Head of caudate nucleus (tissue), 42 donors: ENCODE measurements at regions not wholly inside any gene's neighbourhood (a gene's known extent, or its start where the extent isn't known, plus 50 kb on each side); places are given as distances from the start of the nearest gene placed in this dataset.
"Not testable (repeated sequence)": the region's sequence is repeated elsewhere in the genome, so short reads cannot be mapped to it uniquely, and the experiment has no call there.

Experiments
- DNase-seq, 42 donors: peaks; one replicate each; pipeline versions ENCODE4 v3.0.0 to v3.0.0-alpha.2; 2020 to 2021; ENCODE audit warnings: mixed read lengths in 7 of 42
- intact Hi-C: fragments of 100-400 bp; cut with DNase I; formaldehyde crosslinking; loops from one replicate; pipeline ENCODE4 v1.15.0; 2022

DNA sequence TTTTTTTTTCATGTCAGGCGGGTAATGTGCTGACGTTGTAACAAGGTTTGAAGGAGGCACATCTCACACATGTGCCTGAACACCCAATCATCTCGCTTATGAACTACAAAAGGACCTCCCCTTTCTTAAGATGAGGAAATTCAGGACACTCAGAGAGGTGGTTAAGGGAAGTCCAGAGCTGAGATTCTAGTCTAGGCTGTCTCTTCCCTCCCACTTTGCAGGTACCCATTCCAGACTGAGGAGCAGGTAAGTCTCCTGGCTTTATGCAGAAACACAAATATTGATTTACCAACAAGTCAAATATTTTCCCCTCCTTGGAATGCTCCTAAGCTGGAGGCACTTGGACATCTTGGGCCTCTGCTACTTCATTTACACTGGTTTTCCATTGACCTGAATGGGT, 122.9 kb upstream of the CADM1 start:
- no peak for DNase-seq
- intact Hi-C loops, result no loop called here

DNA sequence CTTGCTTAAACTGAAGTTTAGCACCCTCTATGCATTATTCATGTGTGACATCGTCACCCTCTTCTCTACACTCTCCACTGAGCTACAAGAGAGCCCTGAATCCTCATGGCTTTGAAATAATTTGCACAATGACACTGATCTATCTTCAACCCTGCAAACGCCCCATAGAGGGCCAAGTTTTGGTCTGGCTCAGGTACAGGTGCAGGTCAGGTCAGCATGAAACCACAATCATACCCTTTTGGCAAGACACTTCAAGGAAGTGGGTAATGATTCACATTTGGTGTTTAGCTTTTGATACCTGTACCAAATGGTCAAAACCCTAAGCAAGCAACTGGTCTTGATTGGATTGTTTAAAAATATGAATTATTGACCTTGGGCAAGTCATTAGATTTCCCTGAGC, 122.2 kb upstream of the CADM1 start:
- DNase-seq, result no peak

DNA sequence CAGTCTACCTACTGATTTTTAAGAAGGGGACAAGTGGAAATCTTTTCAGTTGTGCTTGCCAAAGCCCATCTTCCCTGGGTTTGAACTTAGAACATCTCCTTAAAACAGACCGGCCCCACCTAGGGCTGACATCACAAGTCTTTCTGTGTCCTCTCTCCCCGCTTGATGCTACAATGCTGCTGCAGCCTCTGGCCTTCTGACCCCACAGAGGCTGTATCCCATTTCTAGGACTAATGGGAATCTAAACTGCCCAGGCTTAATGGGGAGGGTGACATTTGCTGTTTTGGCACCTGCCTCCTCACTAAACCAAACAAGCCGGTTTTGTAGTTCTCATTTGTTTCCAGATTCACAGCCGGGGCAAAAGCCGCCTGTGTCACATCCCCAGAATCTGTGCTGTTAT, 121.3 kb upstream of the CADM1 start:
- intact Hi-C loops, result no loop called here
- DNase-seq, result no peak

More for the DNA sequence above, 122.2 kb upstream of the CADM1 start:
- intact Hi-C loops, result no loop called here

DNA sequence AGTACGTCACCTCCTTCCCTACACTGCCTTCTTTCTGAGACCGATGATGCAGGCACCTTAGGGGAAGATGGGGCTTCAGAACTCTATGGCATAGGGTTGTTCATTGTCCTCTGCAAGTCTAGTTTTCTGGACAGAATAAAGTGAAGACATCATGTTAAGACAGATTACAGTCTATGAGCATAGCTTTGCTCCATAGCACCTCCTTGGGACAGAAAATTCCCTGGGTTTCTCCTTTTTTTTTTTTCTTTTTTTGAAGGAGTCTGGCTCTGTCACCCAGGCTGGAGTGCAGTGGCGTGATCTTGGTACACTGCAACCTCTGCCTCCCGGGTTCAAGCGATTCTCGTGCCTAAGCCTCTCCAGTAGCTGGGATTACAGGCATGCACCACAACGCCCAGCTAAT, 119.8 kb upstream of the CADM1 start:
- intact Hi-C loops, result no loop called here
- no peak for DNase-seq

DNA sequence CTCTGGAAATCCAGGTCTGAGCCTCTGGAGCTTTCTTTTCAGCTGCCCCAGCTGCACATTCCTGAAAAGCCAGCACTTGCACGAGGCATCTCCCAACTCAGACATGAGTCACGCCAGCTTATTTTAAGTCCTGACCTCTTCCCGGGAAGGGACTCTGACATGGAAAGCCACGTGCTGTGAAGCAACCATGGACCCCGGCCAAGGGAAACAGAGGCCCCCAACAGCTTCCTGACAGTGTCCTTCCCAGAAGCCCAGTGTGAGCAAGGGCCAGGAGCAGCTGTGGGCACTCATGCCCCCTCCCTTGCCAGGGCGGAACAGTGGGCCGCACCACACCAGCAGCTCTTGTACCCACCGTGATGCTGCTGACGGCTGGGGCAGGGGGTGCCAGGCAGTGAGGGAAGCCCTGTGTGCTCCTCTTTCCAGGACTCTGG, 118.8 kb upstream of the CADM1 start:
- intact Hi-C loops, result no loop called here

DNA sequence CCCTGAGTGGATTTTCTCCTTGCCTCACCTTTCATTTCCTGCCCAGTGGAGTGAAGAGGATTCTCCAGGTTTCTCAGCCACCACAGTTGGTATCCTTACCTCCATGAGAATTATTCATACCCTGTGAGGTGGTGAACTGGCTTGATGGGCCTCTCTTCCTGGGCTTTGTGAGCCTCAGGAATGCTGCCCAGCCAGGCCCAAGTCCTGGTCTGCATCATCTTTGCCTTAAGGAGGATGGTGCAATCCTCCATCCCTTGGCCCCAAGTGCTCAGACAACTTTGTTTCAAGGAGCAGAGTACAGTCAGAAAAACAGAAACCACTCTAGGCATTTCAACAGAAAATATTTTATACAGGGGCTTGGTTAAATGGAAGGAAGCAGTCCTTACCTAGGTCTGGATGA, 114.2 kb upstream of the CADM1 start:
- DNase-seq, result no peak
- intact Hi-C loops, result no loop called here

More for the DNA sequence above, 118.8 kb upstream of the CADM1 start:
- peak in 6 of 42 donors; percentile 8 to 57 (median 18) for DNase-seq

DNA sequence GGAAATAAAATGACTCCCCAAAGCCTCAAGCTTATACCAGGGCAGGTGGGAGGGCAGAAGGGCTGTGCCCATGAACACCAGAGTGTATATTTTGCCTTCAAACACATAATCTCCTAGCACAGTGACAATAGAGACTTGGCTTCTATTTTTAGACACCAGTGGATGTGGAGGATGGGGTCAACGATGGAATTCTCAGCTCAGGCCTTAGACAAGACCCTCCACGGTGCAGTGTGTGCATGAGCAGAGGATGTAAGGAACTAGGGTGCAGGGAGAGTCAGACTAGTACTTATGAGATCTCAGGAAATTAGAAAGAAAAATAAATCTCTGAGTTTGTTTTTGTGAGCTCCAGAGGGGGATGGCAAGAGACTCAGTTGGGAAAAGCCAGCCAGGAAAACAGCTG, 113.6 kb upstream of the CADM1 start:
- DNase-seq, result no peak
- intact Hi-C loops, result no loop called here

DNA sequence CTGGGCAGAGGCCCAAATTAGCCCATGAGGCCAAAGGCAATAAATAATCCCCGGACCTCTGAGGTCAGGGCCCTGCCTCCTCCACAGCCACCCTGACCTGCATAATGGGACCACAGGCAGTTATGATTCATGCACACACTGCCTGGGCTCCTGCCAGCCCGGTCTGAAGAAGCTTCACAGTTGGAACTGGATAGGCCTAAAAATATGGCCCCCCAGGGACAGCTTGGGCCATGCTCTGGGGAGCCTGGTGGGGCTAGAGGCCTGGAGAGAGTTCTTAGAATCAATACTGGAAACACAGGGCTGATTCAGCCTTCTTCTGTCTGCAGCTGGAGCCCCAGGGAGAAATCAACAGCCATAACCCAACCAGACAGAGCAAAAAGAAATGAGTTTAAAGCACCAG, 112.8 kb upstream of the CADM1 start:
- intact Hi-C loops, result no loop called here
- no peak for DNase-seq

DNA sequence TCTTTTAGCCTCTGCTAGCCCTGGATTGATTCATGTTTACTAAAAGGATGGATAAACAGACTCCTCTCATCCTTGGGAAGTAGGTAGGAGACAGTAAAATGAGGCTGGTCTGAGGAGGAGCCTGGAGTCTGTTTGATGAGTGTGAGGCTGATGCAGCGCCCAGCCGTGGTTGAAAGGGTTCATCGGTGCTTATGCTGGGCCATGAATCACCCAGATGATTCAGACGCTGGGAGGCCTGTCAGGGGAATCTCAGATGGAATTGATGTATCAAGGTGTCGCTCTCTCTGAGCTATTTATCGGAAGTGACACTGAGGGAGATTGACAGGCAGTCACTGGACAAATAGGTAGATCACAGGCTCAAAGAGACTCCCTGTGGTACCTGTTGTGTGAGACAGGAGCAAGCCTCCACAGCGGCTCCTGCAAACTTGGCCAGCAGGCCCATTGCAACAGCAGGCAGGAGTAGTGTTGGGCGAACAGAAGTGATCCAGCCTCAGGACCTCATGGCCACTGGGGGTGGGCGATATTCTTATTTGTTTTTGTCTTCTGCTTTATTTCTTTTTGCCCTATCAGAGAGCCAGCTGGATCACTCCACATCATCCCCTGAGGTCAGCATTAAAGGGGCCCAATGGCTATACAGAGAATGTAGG, 109.9 kb upstream of the CADM1 start:
- intact Hi-C loops, result no loop called here
- no peak for DNase-seq

DNA sequence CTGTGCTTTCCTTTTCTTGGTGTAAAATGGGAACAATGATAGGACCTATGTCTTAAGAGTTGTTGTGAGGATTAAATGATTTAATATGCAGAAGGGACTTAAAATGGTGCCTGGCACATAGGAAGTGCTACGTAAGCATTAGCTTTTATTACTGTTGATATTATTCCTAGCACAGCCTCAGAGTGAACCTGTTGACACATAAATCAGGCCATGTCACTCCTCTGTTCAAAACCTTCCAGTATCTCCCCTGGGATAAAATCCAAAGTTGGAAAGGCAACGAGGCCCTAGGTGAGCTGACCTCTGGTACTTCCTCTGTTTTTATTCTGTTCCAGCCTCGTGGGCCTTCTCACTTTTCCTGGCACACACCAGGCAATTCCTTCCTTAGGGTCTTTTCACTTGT, 108.8 kb upstream of the CADM1 start:
- intact Hi-C loops, result no loop called here
- no peak for DNase-seq

DNA sequence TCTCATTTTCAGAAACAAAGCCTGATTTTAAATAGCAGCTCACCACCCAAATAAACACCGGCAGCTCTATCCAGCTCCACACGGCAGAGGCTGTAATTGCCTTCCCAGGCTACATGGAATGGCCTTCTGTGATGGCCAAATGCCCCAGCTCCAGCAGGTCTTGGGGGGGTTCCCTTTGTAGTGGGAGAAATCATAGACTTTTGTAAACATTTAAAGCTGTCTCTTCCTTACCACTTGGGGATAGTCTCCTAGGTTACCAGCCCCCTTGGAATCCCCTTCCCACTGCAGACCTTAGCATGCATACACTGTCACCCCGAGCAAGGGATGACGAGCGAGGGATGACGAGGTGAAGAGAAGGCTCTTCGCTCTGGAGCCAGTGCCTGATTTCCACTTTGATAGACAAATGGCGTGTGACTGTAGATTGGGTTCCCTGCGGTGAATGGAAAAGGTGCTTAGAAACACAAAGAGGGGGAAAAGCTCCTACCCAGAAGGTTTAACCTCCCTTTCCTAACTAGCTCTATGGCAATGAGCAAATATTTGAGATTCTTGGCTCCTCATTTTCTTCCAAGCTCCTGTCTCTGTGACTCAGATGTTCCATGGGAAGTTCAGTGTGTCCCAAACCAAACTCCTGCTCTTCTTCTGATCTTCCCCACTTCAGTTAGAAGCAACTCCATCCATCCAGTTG, 108.0 kb upstream of the CADM1 start:
- intact Hi-C loops, result no loop called here
- DNase-seq, result no peak

DNA sequence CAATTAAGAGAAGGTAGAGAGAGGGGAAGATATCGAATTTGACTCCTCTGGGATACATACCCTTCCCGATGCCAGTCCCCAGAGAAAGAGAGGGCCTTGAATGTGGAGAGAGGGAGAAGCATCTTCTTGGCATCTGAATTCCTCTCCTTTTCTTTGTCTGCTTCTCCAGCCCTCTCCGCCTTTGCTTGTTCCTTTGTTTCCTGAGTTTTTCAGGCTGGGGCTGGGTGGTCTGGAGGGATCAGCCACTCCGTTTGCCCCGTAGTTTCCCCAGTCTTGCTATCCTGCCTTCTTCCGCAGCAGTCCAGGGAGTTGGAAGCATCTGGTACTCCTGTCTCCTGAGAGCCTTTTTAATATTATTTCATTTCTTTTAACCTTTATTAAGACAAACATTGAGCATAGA, 107.1 kb upstream of the CADM1 start:
- DNase-seq, result no peak
- intact Hi-C loops, result no loop called here

DNA sequence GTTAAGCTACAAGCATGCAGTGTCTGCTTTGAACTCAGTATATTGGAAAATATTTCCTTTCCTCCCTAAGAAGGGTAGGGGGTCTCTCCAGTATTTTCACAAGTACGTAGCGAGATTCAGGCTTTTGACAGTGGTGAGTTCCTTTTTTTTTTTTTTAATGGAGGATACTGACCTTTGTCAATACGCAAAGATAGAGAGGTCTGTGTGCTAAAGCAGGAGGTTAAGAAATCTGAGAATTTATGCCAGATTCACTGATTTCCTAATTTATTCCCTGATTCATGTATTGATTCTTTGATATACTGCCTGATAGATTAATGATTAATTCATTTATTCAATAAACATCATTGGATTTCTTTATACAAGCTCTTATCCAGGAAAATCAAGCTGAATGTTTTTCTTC, 106.7 kb upstream of the CADM1 start:
- DNase-seq, result no peak
- intact Hi-C loops, result no loop called here

DNA sequence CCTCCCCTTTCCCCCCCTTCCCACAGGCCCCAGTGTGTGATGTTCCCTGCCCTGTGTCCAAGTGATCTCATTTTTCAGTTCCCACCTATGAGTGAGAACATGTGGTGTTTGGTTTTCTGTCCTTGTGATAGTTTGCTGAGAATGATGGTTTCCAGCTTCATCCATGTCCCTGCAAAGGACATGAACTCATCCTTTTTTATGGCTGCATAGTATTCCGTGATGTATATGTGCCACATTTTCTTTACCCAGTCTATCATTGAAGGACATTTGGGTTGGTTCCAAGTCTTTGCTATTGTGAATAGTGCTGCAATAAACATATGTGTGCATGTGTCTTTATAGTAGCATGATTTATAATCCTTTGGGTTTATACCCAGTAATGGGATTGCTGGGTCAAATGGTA, 106.0 kb upstream of the CADM1 start:
- DNase-seq, intact Hi-C loops: not testable (repeated sequence)

DNA sequence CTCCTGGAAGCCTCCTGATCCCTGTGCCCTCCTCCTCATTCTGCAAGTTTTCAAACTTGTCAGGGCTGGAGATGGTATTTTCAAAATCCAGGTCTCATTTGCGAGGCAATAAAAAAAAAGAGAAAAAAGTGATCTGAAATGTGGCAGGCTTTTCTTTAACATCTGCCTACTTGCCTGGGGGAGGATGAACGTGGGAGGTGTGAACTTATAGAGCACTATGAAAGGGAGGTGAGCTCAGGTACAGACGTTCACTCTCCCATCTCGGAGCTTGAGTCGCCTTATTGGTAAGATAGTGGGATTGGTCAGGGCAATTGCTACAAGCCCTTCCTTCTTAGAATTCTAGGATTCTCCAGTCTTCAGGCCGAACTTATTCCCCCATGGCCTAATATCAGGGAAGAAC, 104.8 kb upstream of the CADM1 start:
- peak in 17 of 42 donors; percentile 6 to 63 (median 25) for DNase-seq
- intact Hi-C loops, result no loop called here

DNA sequence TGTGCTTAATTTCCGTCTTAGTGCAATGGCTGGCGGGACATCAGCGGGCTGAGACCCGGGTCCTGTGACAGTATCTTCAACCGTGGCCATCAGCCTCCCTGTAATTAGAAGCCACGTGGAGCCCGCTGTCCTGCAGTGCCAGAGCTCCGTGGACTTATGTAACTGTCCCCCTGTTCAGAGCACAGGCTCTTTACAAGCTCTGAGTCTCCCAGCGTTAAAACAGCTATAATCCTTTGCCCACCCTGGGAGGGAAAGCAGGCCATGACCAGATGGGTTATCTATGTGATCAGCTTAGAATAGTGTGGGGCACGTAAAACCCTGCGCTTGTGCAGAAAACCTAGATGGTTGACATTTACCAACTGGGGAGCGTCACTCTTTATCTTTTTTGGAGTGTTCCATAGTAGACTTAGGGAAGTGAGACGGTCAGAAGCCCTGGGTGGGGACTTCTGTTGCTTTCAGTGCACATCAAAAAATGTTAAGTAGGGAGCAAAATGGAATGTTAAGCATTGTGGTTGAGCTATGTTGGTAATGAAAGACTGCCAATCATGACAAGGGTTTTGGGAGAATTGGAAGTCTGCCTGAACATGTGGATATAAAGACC, 103.5 kb upstream of the CADM1 start:
- peak in 9 of 42 donors; percentile 2 to 40 (median 16) for DNase-seq
- intact Hi-C loops, result no loop called here

DNA sequence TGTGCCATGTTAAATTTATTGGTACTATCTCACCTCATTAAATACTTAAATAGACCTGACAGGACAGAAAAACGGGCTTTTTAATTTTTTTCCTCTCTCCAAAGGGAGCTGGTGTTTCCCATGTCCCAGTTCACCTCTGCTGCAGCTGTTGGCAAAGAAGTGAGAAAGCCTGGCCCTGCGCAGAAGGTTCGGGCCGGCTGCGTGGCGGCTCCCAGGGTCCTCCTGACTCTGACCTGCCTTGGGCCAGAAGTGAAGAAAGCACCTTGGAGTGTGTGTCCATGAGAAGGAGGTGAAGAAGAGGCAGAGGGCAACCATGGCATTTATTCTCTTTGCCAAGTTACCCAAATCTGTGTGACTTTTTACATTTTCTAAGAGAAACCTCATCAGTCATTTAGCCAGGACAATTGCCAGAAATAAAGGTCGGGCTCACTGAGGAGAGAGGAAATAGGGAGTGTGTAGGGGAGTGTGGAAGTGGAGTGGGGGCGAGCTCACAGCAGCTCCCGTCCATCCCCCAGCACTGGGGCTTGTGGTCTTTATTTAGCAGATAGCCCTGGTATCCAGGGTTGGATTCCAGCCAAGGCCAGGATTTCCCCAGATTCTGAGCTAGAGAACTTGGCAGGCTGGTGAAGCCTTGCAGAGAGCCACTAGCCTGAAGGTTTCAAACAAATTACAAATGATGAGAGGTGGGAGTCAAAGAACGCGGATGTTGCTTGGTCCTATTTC, 102.4 kb upstream of the CADM1 start:
- DNase-seq, result peak in 19 of 42 donors; percentile 7 to 58 (median 21)
- intact Hi-C loops, result no loop called here

DNA sequence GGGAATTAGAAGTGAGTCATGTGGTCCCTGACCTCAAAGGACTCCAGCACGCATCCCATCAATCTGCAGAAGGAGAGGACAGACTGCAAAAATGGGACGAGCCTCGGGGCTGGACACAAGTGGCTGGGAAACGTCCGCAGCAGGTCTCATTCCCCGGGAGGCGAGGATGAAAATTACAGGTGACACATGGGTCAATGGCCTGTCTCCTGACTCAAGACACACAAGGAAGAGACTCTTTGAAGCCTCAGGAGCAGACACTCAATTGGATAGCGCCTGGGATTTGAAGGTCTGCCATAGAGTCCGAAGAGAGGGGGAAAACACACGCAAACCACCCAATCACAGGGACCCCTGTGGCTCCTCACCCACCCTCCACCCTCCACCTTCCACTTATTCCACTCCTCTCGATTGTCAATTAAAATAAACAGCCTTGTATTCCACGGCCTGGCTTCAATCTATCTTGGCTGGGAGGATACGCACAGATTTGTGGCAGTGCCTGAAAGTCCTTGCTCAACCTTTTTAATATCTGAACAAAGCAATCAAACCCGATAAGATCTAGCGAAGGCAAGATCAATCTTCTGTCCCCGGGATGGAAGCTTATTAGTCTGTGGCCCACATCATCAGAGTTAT, 101.8 kb upstream of the CADM1 start:
- intact Hi-C loops, result no loop called here
- no peak for DNase-seq

DNA sequence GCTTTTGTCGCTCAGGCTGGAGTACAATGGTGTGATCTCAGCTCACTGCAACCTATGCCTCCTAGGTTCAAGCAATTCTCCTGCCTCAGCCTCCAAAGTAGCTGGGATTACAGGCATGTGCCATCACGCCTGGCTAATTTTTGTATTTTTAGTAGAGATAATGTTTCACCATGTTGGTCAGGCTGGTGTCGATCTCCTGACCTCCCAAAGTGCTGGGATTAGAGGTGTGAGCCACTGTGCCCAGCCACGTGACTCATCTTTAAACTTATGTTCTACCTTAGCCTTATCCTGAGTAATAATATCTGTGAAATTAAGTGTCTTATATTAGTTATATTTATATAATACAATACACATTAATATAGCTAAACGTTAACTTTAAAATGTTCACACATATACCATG, 101.2 kb upstream of the CADM1 start:
- DNase-seq, intact Hi-C loops: not testable (repeated sequence)

DNA sequence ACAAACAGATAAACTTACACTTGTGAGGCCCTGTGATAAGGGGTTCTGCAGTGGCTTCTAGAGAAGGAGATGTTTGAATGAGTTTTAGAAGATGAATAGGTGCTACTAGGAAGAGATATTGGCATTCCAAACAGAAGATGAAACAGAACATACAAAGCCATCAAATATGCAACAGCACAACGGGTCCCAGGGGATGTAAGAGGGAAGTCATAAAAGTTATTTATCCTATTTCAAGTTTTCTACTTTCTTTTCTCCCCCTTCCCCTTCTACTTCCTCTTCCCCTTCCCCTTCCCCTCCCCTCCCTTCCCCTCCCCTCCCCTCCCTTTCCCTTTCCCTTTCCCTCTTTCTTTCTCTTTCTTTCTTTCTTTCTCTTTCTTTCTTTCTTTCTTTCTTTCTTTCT, 94.9 kb upstream of the CADM1 start:
- DNase-seq, result no peak
- intact Hi-C loops, result no loop called here
